H1 (cell line): ENCODE measurements at regions not wholly inside any gene's neighbourhood (a gene's known extent, or its start where the extent isn't known, plus 50 kb on each side); places are given as distances from the start of the nearest gene placed in this dataset.

Source experiments
- CTCF ChIA-PET: fragments of 300-600 bp; sonication (Branson Sonifier 250); formaldehyde crosslinking; loops from one replicate; lab custom pipeline; 2021; ENCODE audit not compliant: partially characterized antibody; lab: Charles Lee
- POLR2A ChIA-PET: fragments of 300-600 bp; sonication (Branson Sonifier 250); formaldehyde crosslinking; loops from one replicate; lab custom pipeline; 2021; ENCODE audit warnings: inconsistent platforms; ENCODE audit not compliant: partially characterized antibody; lab: Charles Lee
- DNase-seq, 2 experiments: peaks; one replicate each; pipeline versions ENCODE4 v3.0.0 to v3.0.0-alpha.2; 2010 to 2022; ENCODE audit warnings: low spot score in 2 of 2, low read depth in 1 of 2, mixed read lengths in 1 of 2
- FAIRE-seq: peaks from 2 replicates; lab custom pipeline; 2011; peaks lifted over from hg19 to GRCh38; lab: Jason Lieb, UNC
- H2AFZ ChIP-seq: 2 replicates; pipeline ENCODE4 v1.8.1; 2012; ENCODE audit warnings: low read length, inconsistent platforms
- H2AK5ac ChIP-seq: 2 replicates; pipeline ENCODE4 v1.6.1; 2013; ENCODE audit warnings: low read depth, low read length
- H2BK120ac ChIP-seq: replicated peaks from 2 replicates; pipeline ENCODE3; 2013; ENCODE audit warnings: low read depth, low read length, inconsistent platforms
- H2BK12ac ChIP-seq: 2 replicates; pipeline ENCODE4 v1.6.1; 2013; ENCODE audit warnings: low read depth, low read length
- H2BK15ac ChIP-seq: 2 replicates; pipeline ENCODE4 v1.6.1; 2013; ENCODE audit warnings: low read length
- H2BK20ac ChIP-seq: 2 replicates; pipeline ENCODE4 v1.6.1; 2013; ENCODE audit warnings: low read length
- H2BK5ac ChIP-seq: 2 replicates; pipeline ENCODE4 v1.6.1; 2013; ENCODE audit warnings: low read depth, low read length
- H3K14ac ChIP-seq: 2 replicates; pipeline ENCODE4 v1.6.1; 2013; ENCODE audit warnings: inconsistent platforms; ENCODE audit not compliant: insufficient read length
- H3K18ac ChIP-seq: 2 replicates; pipeline ENCODE4 v1.6.1; 2013; ENCODE audit warnings: low read length; ENCODE audit errors: extremely low read depth
- H3K23ac ChIP-seq: 2 replicates; pipeline ENCODE4 v1.6.1; 2013; ENCODE audit warnings: inconsistent platforms; ENCODE audit not compliant: insufficient read length
- H3K23me2 ChIP-seq: 2 replicates; pipeline ENCODE4 v1.6.1; 2013; ENCODE audit warnings: low read depth, low read length
- H3K27ac ChIP-seq: 2 replicates; pipeline ENCODE4 v1.6.1; 2011; ENCODE audit warnings: low read depth, low read length, inconsistent platforms
- H3K27me3 ChIP-seq, 4 experiments: replicated peaks in 1 of 4; 1 replicate in 1 of 4; 2 replicates in 3 of 4; pipeline versions ENCODE4 v1.6.1 to v1.8.1; 2011 to 2013; ENCODE audit warnings: low read length in 3 of 4, mild to moderate bottlenecking in 3 of 4, inconsistent platforms in 2 of 4, mixed read lengths in 2 of 4, moderate library complexity in 1 of 4; ENCODE audit not compliant: control insufficient read depth in 3 of 4, insufficient read depth in 3 of 4; ENCODE audit errors: extremely low read depth in 1 of 4
- H3K36me3 ChIP-seq, 4 experiments: 2 replicates each; pipeline versions ENCODE4 v1.6.1 to v1.8.1; 2011 to 2013; ENCODE audit warnings: mild to moderate bottlenecking in 4 of 4, low read length in 3 of 4, moderate library complexity in 2 of 4, control low read depth in 1 of 4, inconsistent platforms in 1 of 4; ENCODE audit not compliant: insufficient read depth in 4 of 4, control insufficient read depth in 2 of 4
- H3K4ac ChIP-seq: replicated peaks from 2 replicates; pipeline ENCODE3; 2013; ENCODE audit warnings: low read length, low read depth, mixed read lengths, inconsistent platforms; ENCODE audit not compliant: insufficient read length
- H3K4me1 ChIP-seq, 4 experiments: replicated peaks in 1 of 4; 1 replicate in 1 of 4; 2 replicates in 3 of 4; pipeline versions ENCODE4 v1.6.1 to v1.8.1; 2011 to 2013; ENCODE audit warnings: low read length in 3 of 4, inconsistent platforms in 2 of 4, mixed read lengths in 1 of 4; ENCODE audit not compliant: insufficient read depth in 4 of 4, control insufficient read depth in 3 of 4
- H3K4me2 ChIP-seq, 2 experiments: 2 replicates each; pipeline versions ENCODE4 v1.6.1 to v1.8.1; 2011 to 2013; ENCODE audit warnings: low read depth in 2 of 2, low read length in 2 of 2, control low read depth in 1 of 2, inconsistent platforms in 1 of 2, mild to moderate bottlenecking in 1 of 2; ENCODE audit not compliant: insufficient read depth in 1 of 2
- H3K4me3 ChIP-seq, 4 experiments: fragments of 200-600, 300-600 bp in 1 of 4; sonication (generic), shearing (Covaris generic), sonication (Bioruptor Twin) in 1 of 4; 2 replicates each; pipeline versions ENCODE4 v1.5.1 to v1.8.1; 2011 to 2016; ENCODE audit warnings: low read length in 4 of 4, low read depth in 3 of 4, control low read depth in 2 of 4, inconsistent platforms in 2 of 4, mild to moderate bottlenecking in 2 of 4, mixed read lengths in 1 of 4, moderate library complexity in 1 of 4; ENCODE audit not compliant: insufficient read depth in 2 of 4; ENCODE audit errors: extremely low read depth in 1 of 4
- H3K56ac ChIP-seq: replicated peaks from 2 replicates; pipeline ENCODE3; 2013; ENCODE audit warnings: low read depth, mild to moderate bottlenecking, mixed read lengths, low read length, inconsistent platforms; ENCODE audit not compliant: insufficient read length
- H3K79me1 ChIP-seq: 2 replicates; pipeline ENCODE4 v1.6.1; 2013; ENCODE audit warnings: low read depth, low read length, control low read depth
- H3K79me2 ChIP-seq, 2 experiments: 2 replicates each; pipeline versions ENCODE4 v1.6.1 to v1.8.1; 2012 to 2013; ENCODE audit warnings: low read length in 2 of 2, mild to moderate bottlenecking in 2 of 2, inconsistent platforms in 1 of 2; ENCODE audit not compliant: insufficient read depth in 2 of 2, control insufficient read depth in 1 of 2
- H3K9ac ChIP-seq, 4 experiments: replicated peaks in 1 of 4; 1 replicate in 1 of 4; 2 replicates in 3 of 4; pipeline versions ENCODE4 v1.6.1 to v1.8.1; 2011 to 2013; ENCODE audit warnings: low read depth in 3 of 4, low read length in 3 of 4, control low read depth in 2 of 4, mild to moderate bottlenecking in 2 of 4, moderate library complexity in 2 of 4, inconsistent platforms in 1 of 4; ENCODE audit errors: extremely low read depth in 1 of 4
- H3K9me3 ChIP-seq, 2 experiments: 2 replicates each; pipeline versions ENCODE4 v1.6.1 to v1.8.1; 2012 to 2013; ENCODE audit warnings: mild to moderate bottlenecking in 2 of 2, moderate library complexity in 2 of 2, control low read depth in 1 of 2, inconsistent platforms in 1 of 2, low read depth in 1 of 2, low read length in 1 of 2, mixed read lengths in 1 of 2; ENCODE audit not compliant: insufficient read depth in 2 of 2
- H4K20me1 ChIP-seq, 2 experiments: replicated peaks in 1 of 2; 2 replicates each; pipeline versions ENCODE3 to v1.8.1; 2011 to 2013; ENCODE audit warnings: inconsistent platforms in 2 of 2, low read length in 2 of 2, mild to moderate bottlenecking in 1 of 2; ENCODE audit not compliant: insufficient read depth in 2 of 2, control insufficient read depth in 1 of 2
- H4K5ac ChIP-seq: 2 replicates; pipeline ENCODE4 v1.6.1; 2013; ENCODE audit warnings: low read length, low read depth, mixed read lengths, inconsistent platforms; ENCODE audit not compliant: insufficient read length
- H4K8ac ChIP-seq: 2 replicates; pipeline ENCODE4 v1.8.0; 2013; ENCODE audit warnings: mild to moderate bottlenecking, moderate library complexity, low read length, inconsistent platforms; ENCODE audit not compliant: insufficient read depth; ENCODE audit errors: extremely low read depth
- H4K91ac ChIP-seq: replicated peaks from 2 replicates; pipeline ENCODE3; 2013; ENCODE audit warnings: low read length, mixed read lengths, inconsistent platforms; ENCODE audit not compliant: insufficient read length
- CBX5 ChIP-seq: fragments of 300-800, 300-1000 bp; sonication (generic); IDR thresholded peaks from 2 replicates; pipeline ENCODE4 v1.7.1; 2016; ENCODE audit warnings: antibody characterized with exemption, low read length, low read depth
- WGBS, 2 experiments: shearing (Covaris generic) in 1 of 2; methylation state at CpG; one replicate each; pipeline versions ENCODE4 v1.1.6 to v1.1.7; 2013 to 2015; ENCODE audit warnings: low lambda C conversion rate in 2 of 2, mixed read lengths in 2 of 2, inconsistent platforms in 1 of 2, low coverage in 1 of 2, missing lambda C conversion rate in 1 of 2; ENCODE audit not compliant: insufficient replicate concordance in 2 of 2, insufficient coverage in 1 of 2, insufficient read length in 1 of 2; ENCODE audit errors: extremely low coverage in 1 of 2, missing lambda C conversion rate in 1 of 2; 5-methylcytosine and 5-hydroxymethylcytosine counted together
- TF ChIP-seq, protein P1 (sequence below), 3 experiments: IDR thresholded peaks; 1 replicate in 2 of 3; 2 replicates in 1 of 3; pipeline versions ENCODE4 v1.5.1 to v1.6.1; 2011; ENCODE audit warnings: low read length in 3 of 3, mild to moderate bottlenecking in 3 of 3, inconsistent platforms in 2 of 3, low read depth in 1 of 3, moderate library complexity in 1 of 3; ENCODE audit not compliant: insufficient read depth in 1 of 3; ENCODE audit errors: control extremely low read depth in 1 of 3

GRCh38 chr3:180352261-180352660, 249.7 kb upstream of the TTC14 start:
- H2BK20ac ChIP-seq = no peak overlapping the region
- DNase-seq (no peak), FAIRE-seq (no peak)
- no peak overlapping the region for H3K18ac ChIP-seq
- TF ChIP-seq CBX5 = no peak
- TF ChIP-seq, protein P1, sequence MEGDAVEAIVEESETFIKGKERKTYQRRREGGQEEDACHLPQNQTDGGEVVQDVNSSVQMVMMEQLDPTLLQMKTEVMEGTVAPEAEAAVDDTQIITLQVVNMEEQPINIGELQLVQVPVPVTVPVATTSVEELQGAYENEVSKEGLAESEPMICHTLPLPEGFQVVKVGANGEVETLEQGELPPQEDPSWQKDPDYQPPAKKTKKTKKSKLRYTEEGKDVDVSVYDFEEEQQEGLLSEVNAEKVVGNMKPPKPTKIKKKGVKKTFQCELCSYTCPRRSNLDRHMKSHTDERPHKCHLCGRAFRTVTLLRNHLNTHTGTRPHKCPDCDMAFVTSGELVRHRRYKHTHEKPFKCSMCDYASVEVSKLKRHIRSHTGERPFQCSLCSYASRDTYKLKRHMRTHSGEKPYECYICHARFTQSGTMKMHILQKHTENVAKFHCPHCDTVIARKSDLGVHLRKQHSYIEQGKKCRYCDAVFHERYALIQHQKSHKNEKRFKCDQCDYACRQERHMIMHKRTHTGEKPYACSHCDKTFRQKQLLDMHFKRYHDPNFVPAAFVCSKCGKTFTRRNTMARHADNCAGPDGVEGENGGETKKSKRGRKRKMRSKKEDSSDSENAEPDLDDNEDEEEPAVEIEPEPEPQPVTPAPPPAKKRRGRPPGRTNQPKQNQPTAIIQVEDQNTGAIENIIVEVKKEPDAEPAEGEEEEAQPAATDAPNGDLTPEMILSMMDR (IDR thresholded peaks at IDR 0.05; ENCODE audit: control extremely low read depth in 1 of 3, insufficient read depth in 1 of 3, low read depth in 1 of 3, low read length in 3 of 3) = no peak
- H4K5ac ChIP-seq = no peak overlapping the region
- H3K9me3 ChIP-seq = no peaks in the 10 kb centered on the region
- H2BK15ac ChIP-seq = no peak overlapping the region
- no peak overlapping the region for H3K9ac ChIP-seq
- POLR2A ChIA-PET = no interaction called here
- H3K4ac ChIP-seq = no peak overlapping the region
- no peak overlapping the region for H2BK120ac ChIP-seq
- no peaks in the 10 kb centered on the region for H3K23me2 ChIP-seq
- H3K23ac ChIP-seq = no peak overlapping the region
- no peak overlapping the region for H3K4me2 ChIP-seq
- CTCF ChIA-PET = interaction anchor here (0.7 kb wide), 1 partner anchor 57 kb away, joined by 3 read pairs; no protein-coding TSS in a partner anchor
- no peaks in the 10 kb centered on the region for H3K79me1 ChIP-seq
- H2AFZ ChIP-seq = no peak overlapping the region
- H3K4me3 ChIP-seq = no peak overlapping the region
- H2BK5ac ChIP-seq = no peak overlapping the region
- no peaks in the 10 kb centered on the region for H3K36me3 ChIP-seq
- no peak overlapping the region for H4K8ac ChIP-seq
- WGBS, 2 experiments = 86% methylated on average over 1 of the region's 1 CpG; no CpG with 5 or more reads in 1 of the 2 experiments
- H3K79me2 ChIP-seq = no peaks in the 10 kb centered on the region
- no peaks in the 10 kb centered on the region for H4K20me1 ChIP-seq
- no peak overlapping the region for H2AK5ac ChIP-seq
- H3K27ac ChIP-seq = no peak overlapping the region
- H3K56ac ChIP-seq = no peak overlapping the region
- no peak overlapping the region for H3K14ac ChIP-seq
- H2BK12ac ChIP-seq = no peak overlapping the region
- H4K91ac ChIP-seq = no peak overlapping the region
- no peaks in the 10 kb centered on the region for H3K27me3 ChIP-seq
- no peaks in the 10 kb centered on the region for H3K4me1 ChIP-seq
